Lung microvascular endothelial cell (primary cell): ENCODE measurements at regions not wholly inside any gene's neighbourhood (a gene's known extent, or its start where the extent isn't known, plus 50 kb on each side); places are given as distances from the start of the nearest gene placed in this dataset.
"Not testable (repeated sequence)": the region's sequence is repeated elsewhere in the genome, so short reads cannot be mapped to it uniquely, and the experiment has no call there.

Experiments used
- DNase-seq, 2 donors: peaks; one replicate each; pipeline versions ENCODE4 v3.0.0 to v3.0.0-alpha.2; 2010; ENCODE audit warnings: low read depth in 2 of 2

- no peak for DNase-seq
Measured at GRCh38 chr14:56419750-56420149, 159.8 kb upstream of the TMEM260 start.

- DNase-seq = no peak
Measured at GRCh38 chr14:56422221-56422620, 157.4 kb upstream of the TMEM260 start.

GRCh38 chr14:56422703-56423213 is 156.8 kb upstream of the TMEM260 start:
- peak; percentile 78 to 84 for DNase-seq

- no peak for DNase-seq
Measured at GRCh38 chr14:56423544-56423943, 156.1 kb upstream of the TMEM260 start.

GRCh38 chr14:56431013-56431412 is 148.6 kb upstream of the TMEM260 start:
- no peak for DNase-seq

- no peak for DNase-seq
Measured at GRCh38 chr14:56449670-56450213, 129.9 kb upstream of the TMEM260 start.

- DNase-seq = no peak
Measured at GRCh38 chr14:56452940-56453339, 126.7 kb upstream of the TMEM260 start.

GRCh38 chr14:56454680-56455079 is 124.9 kb upstream of the TMEM260 start:
- DNase-seq = not testable (repeated sequence)

GRCh38 chr14:56460469-56460868 is 119.1 kb upstream of the TMEM260 start:
- DNase-seq = no peak

- no peak for DNase-seq
Measured at GRCh38 chr14:56461276-56462275, 118.0 kb upstream of the TMEM260 start.

- DNase-seq = no peak
Measured at GRCh38 chr14:56463271-56463890, 116.2 kb upstream of the TMEM260 start.

GRCh38 chr14:56471056-56471455 is 108.5 kb upstream of the TMEM260 start:
- no peak for DNase-seq

GRCh38 chr14:56474419-56475022 is 105.1 kb upstream of the TMEM260 start:
- peak; percentile 45 to 63 for DNase-seq

- DNase-seq = peak; percentile 25 to 36
Measured at GRCh38 chr14:56482310-56482911, 97.2 kb upstream of the TMEM260 start.

- peak; percentile 37 to 55 for DNase-seq
Measured at GRCh38 chr14:56487090-56487667, 92.4 kb upstream of the TMEM260 start.

- no peak for DNase-seq
Measured at GRCh38 chr14:56487761-56488160, 91.8 kb upstream of the TMEM260 start.

GRCh38 chr14:56488306-56488705 is 91.3 kb upstream of the TMEM260 start:
- no peak for DNase-seq

GRCh38 chr14:56490379-56490778 is 89.2 kb upstream of the TMEM260 start:
- DNase-seq = peak; percentile 46 to 58

- DNase-seq = peak; percentile 60 to 62
Measured at GRCh38 chr14:56491299-56492285, 88.0 kb upstream of the TMEM260 start.

GRCh38 chr14:56494167-56494566 is 85.4 kb upstream of the TMEM260 start:
- DNase-seq = no peak
